Neuron (in vitro differentiated cells): ENCODE measurements at regions not wholly inside any gene's neighbourhood (a gene's known extent, or its start where the extent isn't known, plus 50 kb on each side); places are given as distances from the start of the nearest gene placed in this dataset.
"Not testable (repeated sequence)": the region's sequence is repeated elsewhere in the genome, so short reads cannot be mapped to it uniquely, and the experiment has no call there.

Source experiments
- H2AFZ ChIP-seq: one replicate; pipeline ENCODE4 v1.6.1; 2013; ENCODE audit warnings: low read depth, mild to moderate bottlenecking, inconsistent platforms, low read length, moderate library complexity
- H3K27me3 ChIP-seq: one replicate; pipeline ENCODE4 v1.6.1; 2013; ENCODE audit warnings: low read length; ENCODE audit not compliant: insufficient read depth
- H3K36me3 ChIP-seq: one replicate; pipeline ENCODE4 v1.6.1; 2013; ENCODE audit warnings: low read length; ENCODE audit not compliant: insufficient read depth
- H3K4me1 ChIP-seq: one replicate; pipeline ENCODE4 v1.6.1; 2013; ENCODE audit warnings: low read length; ENCODE audit not compliant: insufficient read depth
- H3K4me3 ChIP-seq: 2 replicates; pipeline ENCODE4 v1.5.1; 2013; ENCODE audit warnings: mild to moderate bottlenecking, low read length, moderate library complexity
- H3K9me3 ChIP-seq: one replicate; pipeline ENCODE4 v1.6.1; 2013; ENCODE audit warnings: low read length

GRCh38 chr12:41652981-41653380 is 464.9 kb downstream of the PDZRN4 start:
- no peak overlapping the region for H3K4me3 ChIP-seq
- H3K27me3 ChIP-seq = no peaks in the 10 kb centered on the region
- H3K4me1 ChIP-seq = no peaks in the 10 kb centered on the region
- H2AFZ ChIP-seq = peak overlapping the region; percentile 54
- H3K9me3 ChIP-seq = no peaks in the 10 kb centered on the region
- no peaks in the 10 kb centered on the region for H3K36me3 ChIP-seq

- no peaks in the 10 kb centered on the region for H3K9me3 ChIP-seq
- H2AFZ ChIP-seq = no peak overlapping the region
- H3K27me3 ChIP-seq = no peaks in the 10 kb centered on the region
- H3K4me3 ChIP-seq = no peak overlapping the region
- H3K4me1 ChIP-seq = no peaks in the 10 kb centered on the region
- no peaks in the 10 kb centered on the region for H3K36me3 ChIP-seq
Observed at GRCh38 chr12:41645624-41646023, 457.5 kb downstream of the PDZRN4 start.

GRCh38 chr12:41642808-41643207 is 454.7 kb downstream of the PDZRN4 start:
- not testable (repeated sequence) for H2AFZ ChIP-seq

DNA sequence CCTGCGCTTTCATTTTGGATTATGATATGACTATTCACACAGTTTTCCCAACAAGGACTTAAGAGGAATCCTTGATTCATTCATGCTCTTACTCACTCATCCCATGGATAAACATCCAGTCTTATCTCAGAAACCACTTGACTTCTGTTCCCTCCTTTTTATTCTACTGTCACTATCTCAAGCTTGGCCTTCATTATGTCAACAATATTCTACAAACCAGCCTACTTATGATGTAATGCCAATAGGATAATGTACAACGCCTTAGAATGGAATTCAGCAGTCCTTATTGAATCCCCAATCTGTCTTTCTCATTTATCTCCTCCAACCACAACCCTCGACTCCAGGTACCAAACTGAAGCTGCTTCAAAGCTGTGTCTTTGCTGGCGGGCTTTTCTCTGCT is 448.5 kb downstream of the PDZRN4 start:
- no peak overlapping the region for H2AFZ ChIP-seq
- H3K4me3 ChIP-seq = no peak overlapping the region
- no peaks in the 10 kb centered on the region for H3K36me3 ChIP-seq
- no peaks in the 10 kb centered on the region for H3K4me1 ChIP-seq
- H3K27me3 ChIP-seq = no peaks in the 10 kb centered on the region
- no peaks in the 10 kb centered on the region for H3K9me3 ChIP-seq

More at GRCh38 chr12:41642808-41643207, 454.7 kb downstream of the PDZRN4 start:
- H3K27me3 ChIP-seq, H3K4me1 ChIP-seq, H3K9me3 ChIP-seq, H3K36me3 ChIP-seq, H3K4me3 ChIP-seq: not testable (repeated sequence)

DNA sequence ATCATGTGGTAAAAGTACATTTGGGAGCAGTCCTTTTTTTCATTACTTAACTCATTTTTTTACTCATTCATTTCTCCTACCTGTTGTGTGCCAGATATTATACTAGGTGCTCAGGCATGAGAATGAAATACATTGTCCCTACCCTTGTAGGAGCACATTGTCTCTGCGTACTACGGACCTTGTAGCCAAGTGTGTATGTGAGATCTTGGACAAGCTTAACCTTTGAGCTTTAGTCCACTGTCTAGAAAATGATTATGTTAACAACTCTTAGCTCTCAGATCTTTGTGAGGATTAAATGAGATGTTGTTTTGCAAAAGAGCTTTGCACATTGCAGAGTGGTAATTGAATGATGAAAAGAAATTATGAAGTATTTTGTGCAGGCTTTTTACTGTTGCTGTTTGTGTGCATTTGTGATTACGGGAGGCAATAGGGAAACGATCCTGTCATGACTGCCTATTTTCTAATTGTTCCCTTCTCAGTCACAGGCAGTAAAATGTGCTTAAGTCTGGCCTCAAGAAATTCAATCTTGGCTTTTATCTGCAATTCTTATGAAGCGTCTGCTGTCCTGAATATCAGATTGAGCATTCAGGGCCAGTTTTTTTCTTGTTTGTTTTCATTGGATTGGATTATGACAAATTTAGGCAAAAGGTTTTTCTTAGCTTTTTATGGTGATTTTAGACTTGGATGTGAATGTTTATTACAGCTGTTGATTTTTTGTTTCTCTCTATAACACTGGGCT is 447.7 kb downstream of the PDZRN4 start:
- Histone ChIP-seq H3K4me3 (no peak overlapping the region), H3K27me3 (no peaks in the 10 kb centered on the region), H3K36me3 (no peaks in the 10 kb centered on the region), H3K4me1 (no peaks in the 10 kb centered on the region), H2AFZ (no peak overlapping the region), H3K9me3 (no peaks in the 10 kb centered on the region)

GRCh38 chr12:41634091-41634490 is 446.0 kb downstream of the PDZRN4 start:
- no peak overlapping the region for H2AFZ ChIP-seq
- no peaks in the 10 kb centered on the region for H3K27me3 ChIP-seq
- H3K4me1 ChIP-seq = no peaks in the 10 kb centered on the region
- H3K9me3 ChIP-seq = no peaks in the 10 kb centered on the region
- H3K4me3 ChIP-seq = no peak overlapping the region
- H3K36me3 ChIP-seq = no peaks in the 10 kb centered on the region

GRCh38 chr12:41629611-41630010 is 441.5 kb downstream of the PDZRN4 start:
- Histone ChIP-seq H3K9me3 (no peaks in the 10 kb centered on the region), H3K27me3 (no peaks in the 10 kb centered on the region), H3K4me3 (no peak overlapping the region), H3K4me1 (no peaks in the 10 kb centered on the region), H2AFZ (no peak overlapping the region), H3K36me3 (no peaks in the 10 kb centered on the region)

DNA sequence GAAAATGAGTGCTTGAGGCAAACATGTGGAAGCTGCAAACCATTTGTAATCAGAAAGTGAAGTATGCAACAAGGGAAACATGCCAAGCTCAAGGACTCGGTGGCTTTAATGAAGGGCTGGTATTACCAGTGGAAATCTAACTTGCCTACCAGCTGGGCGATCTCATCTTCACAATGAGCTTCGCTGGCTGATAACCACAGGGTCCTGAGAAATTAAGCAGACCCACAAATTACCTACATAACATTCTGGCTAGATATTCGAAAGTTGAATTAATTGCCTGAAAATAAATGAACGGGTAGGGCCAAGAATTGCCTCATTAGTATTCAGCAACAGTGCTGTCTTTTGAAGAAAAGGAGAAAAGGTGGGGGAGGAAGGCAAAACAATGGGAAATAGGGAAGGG is 439.4 kb downstream of the PDZRN4 start:
- Histone ChIP-seq H3K9me3 (no peaks in the 10 kb centered on the region), H3K27me3 (no peaks in the 10 kb centered on the region), H3K4me3 (no peak overlapping the region), H2AFZ (no peak overlapping the region), H3K4me1 (no peaks in the 10 kb centered on the region), H3K36me3 (no peaks in the 10 kb centered on the region)

DNA sequence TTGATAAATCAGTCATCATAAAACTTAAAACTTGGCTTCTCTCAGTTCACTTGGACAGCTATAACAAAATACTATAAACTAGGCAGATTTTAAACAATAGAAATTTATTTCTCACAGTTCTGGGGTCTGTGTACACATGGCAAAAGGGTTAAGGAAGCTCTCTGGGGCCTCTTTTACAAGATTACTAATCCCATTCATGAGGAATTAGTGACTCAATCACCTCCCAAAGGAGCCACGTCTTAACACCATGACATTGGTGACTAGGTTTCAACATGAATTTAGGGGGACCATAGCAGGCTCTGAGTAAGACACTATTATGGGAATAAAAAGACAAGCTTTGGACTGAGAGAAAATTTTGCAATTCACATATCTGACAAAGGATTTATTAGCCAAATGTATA is 436.5 kb downstream of the PDZRN4 start:
- Histone ChIP-seq H3K9me3 (no peaks in the 10 kb centered on the region), H3K27me3 (no peaks in the 10 kb centered on the region), H3K4me1 (peaks cover 3% of the 10 kb centered on the region)

More for the DNA sequence above, 436.5 kb downstream of the PDZRN4 start:
- Histone ChIP-seq H3K4me3 (no peak overlapping the region), H3K36me3 (no peaks in the 10 kb centered on the region), H2AFZ (no peak overlapping the region)
